Smooth muscle cell (in vitro differentiated cells): ENCODE measurements at regions not wholly inside any gene's neighbourhood (a gene's known extent, or its start where the extent isn't known, plus 50 kb on each side); places are given as distances from the start of the nearest gene placed in this dataset.
A peak's percentile ranks its signal among the peaks of the same experiment; 100 is the strongest.

Experiments
- DNase-seq: peaks from one replicate; lab custom pipeline; 2025; ENCODE audit not compliant: unreplicated experiment; lab: John Stamatoyannopoulos, UW
- H2AFZ ChIP-seq: fragments of 200-600 bp; sonication (generic); 2 replicates; pipeline ENCODE4 v1.6.0; 2016; ENCODE audit warnings: antibody characterized with exemption, low read depth, mild to moderate bottlenecking
- H3F3A ChIP-seq: fragments of 200-600 bp; sonication (generic); 2 replicates; pipeline ENCODE4 v1.6.0; 2017; ENCODE audit warnings: antibody characterized with exemption, low read depth
- H3K27ac ChIP-seq: fragments of 200-600 bp; sonication (generic); 2 replicates; pipeline ENCODE4 v1.5.1; 2016; ENCODE audit warnings: low read depth, mild to moderate bottlenecking
- H3K27me3 ChIP-seq: fragments of 200-600 bp; sonication (generic); 2 replicates; pipeline ENCODE4 v1.6.1; 2016; ENCODE audit warnings: low read depth, mild to moderate bottlenecking
- H3K36me3 ChIP-seq: fragments of 200-600 bp; sonication (generic); 2 replicates; pipeline ENCODE4 v1.5.1; 2016; ENCODE audit warnings: low read depth
- H3K4me1 ChIP-seq: fragments of 200-600 bp; sonication (generic); 2 replicates; pipeline ENCODE4 v1.5.1; 2016; ENCODE audit warnings: low read depth
- H3K4me2 ChIP-seq: fragments of 200-600 bp; sonication (generic); 2 replicates; pipeline ENCODE4 v1.6.0; 2016; ENCODE audit warnings: mild to moderate bottlenecking
- H3K4me3 ChIP-seq: fragments of 200-600 bp; sonication (generic); 2 replicates; pipeline ENCODE4 v1.5.1; 2016; ENCODE audit warnings: mild to moderate bottlenecking
- H3K79me2 ChIP-seq: fragments of 200-600 bp; sonication (generic); 2 replicates; pipeline ENCODE4 v1.6.0; 2016; ENCODE audit warnings: low read depth, mild to moderate bottlenecking
- H3K9ac ChIP-seq: fragments of 200-600 bp; sonication (generic); 2 replicates; pipeline ENCODE4 v1.6.0; 2016; ENCODE audit warnings: low read depth
- H3K9me3 ChIP-seq: fragments of 200-600 bp; sonication (generic); replicated peaks from 2 replicates; pipeline ENCODE4 v1.5.1; 2016; ENCODE audit warnings: low read depth
- H4K20me1 ChIP-seq: fragments of 200-600 bp; sonication (generic); 2 replicates; pipeline ENCODE4 v1.6.0; 2016; ENCODE audit warnings: low read depth
- WGBS: methylation state at CpG from one replicate; pipeline ENCODE4 v1.1.7; 2016; ENCODE audit warnings: low lambda C conversion rate; 5-methylcytosine and 5-hydroxymethylcytosine counted together
- TF ChIP-seq, protein P1 (sequence below): fragments of 200-600 bp; sonication (generic); IDR thresholded peaks from 2 replicates; pipeline ENCODE4 v1.5.1; 2017; ENCODE audit warnings: borderline replicate concordance, mild to moderate bottlenecking, antibody characterized with exemption; ENCODE audit not compliant: insufficient read depth, poor library complexity, severe bottlenecking

DNA sequence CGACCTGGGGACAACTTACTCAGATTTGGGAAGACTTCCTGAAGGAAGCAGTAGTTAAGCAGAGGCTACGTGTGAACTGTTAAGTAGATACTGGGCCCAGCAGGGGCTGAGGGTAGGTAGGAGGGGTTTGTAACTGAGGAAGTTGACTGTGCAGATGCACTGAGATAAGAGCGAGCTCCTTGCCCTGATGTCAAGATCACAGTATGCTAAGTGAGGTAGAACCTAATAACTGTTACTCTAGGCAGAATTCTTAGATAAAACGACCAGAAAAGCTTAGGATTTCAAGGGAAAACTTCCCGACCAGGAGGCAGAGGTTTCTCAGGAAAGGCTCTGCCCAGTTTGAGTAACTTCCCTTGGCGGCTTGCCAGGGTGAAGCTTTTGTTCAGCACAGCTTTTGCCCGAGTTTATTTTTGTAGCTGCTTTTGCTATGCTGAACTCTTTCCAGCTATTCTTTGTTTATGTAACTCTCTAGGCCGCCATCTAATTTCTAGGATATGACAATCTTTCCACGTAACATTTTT lies 632.1 kb downstream of the DIAPH3 start:
- Histone ChIP-seq H4K20me1 (no peaks in the 10 kb centered on the region), H3K4me1 (peaks cover 9% of the 10 kb centered on the region), H3K9ac (no peak overlapping the region), H3K9me3 (no peaks in the 10 kb centered on the region), H3K4me2 (peak overlapping the region; percentile 66), H3K36me3 (no peaks in the 10 kb centered on the region), H3K27me3 (no peaks in the 10 kb centered on the region), H3K27ac (peak overlapping the region; percentile 27), H2AFZ (peak overlapping the region; percentile 71), H3K79me2 (no peaks in the 10 kb centered on the region), H3F3A (no peaks in the 10 kb centered on the region), H3K4me3 (peak overlapping the region; percentile 21)
- WGBS, result 18% methylated on average over 9 of the region's 9 CpGs
- TF ChIP-seq, protein P1, sequence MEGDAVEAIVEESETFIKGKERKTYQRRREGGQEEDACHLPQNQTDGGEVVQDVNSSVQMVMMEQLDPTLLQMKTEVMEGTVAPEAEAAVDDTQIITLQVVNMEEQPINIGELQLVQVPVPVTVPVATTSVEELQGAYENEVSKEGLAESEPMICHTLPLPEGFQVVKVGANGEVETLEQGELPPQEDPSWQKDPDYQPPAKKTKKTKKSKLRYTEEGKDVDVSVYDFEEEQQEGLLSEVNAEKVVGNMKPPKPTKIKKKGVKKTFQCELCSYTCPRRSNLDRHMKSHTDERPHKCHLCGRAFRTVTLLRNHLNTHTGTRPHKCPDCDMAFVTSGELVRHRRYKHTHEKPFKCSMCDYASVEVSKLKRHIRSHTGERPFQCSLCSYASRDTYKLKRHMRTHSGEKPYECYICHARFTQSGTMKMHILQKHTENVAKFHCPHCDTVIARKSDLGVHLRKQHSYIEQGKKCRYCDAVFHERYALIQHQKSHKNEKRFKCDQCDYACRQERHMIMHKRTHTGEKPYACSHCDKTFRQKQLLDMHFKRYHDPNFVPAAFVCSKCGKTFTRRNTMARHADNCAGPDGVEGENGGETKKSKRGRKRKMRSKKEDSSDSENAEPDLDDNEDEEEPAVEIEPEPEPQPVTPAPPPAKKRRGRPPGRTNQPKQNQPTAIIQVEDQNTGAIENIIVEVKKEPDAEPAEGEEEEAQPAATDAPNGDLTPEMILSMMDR, result no peak
- DNase-seq, result peak; percentile 4

DNA sequence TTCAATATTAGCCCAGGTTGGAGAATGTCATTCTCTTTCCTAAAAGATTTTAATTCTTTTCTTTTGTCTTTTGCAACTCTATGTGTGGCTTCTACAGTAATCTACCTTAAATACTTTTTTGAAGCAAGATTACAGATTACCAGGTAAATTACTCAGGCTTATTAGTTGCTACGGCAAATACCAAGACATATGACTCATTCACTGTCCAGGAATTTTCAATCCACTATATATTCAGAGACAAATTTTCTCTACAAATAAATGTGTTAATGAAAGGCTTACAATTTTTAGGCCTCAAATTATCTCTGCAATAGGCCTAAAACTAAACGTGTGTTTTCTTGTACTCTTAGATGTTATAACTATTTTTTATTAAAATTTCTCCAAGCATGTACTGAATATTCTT lies 631.3 kb downstream of the DIAPH3 start:
- H3K9ac ChIP-seq, result no peak overlapping the region
- no peaks in the 10 kb centered on the region for H3K9me3 ChIP-seq
- H3K4me1 ChIP-seq, result peaks cover 9% of the 10 kb centered on the region
- no peaks in the 10 kb centered on the region for H3F3A ChIP-seq
- H2AFZ ChIP-seq, result no peak overlapping the region
- H3K4me3 ChIP-seq, result no peak overlapping the region
- H3K79me2 ChIP-seq, result no peaks in the 10 kb centered on the region
- no peaks in the 10 kb centered on the region for H4K20me1 ChIP-seq
- no peaks in the 10 kb centered on the region for H3K36me3 ChIP-seq
- DNase-seq, result no peak
- WGBS, result 59% methylated on average over 2 of the region's 2 CpGs
- H3K27me3 ChIP-seq, result no peaks in the 10 kb centered on the region
- peak overlapping the region; percentile 27 for H3K27ac ChIP-seq
- H3K4me2 ChIP-seq, result no peak overlapping the region
- TF ChIP-seq, protein P1, result no peak

- TF ChIP-seq, protein P1, result no peak
- whole genome bisulfite sequencing, result 77% methylated on average over 3 of the region's 3 CpGs
- no peak overlapping the region for H2AFZ ChIP-seq
- no peak overlapping the region for H3K9ac ChIP-seq
- H4K20me1 ChIP-seq, result no peaks in the 10 kb centered on the region
- H3K36me3 ChIP-seq, result no peaks in the 10 kb centered on the region
- no peak overlapping the region for H3K4me2 ChIP-seq
- H3F3A ChIP-seq, result no peaks in the 10 kb centered on the region
- H3K79me2 ChIP-seq, result no peaks in the 10 kb centered on the region
- no peak for DNase-seq
- H3K9me3 ChIP-seq, result no peaks in the 10 kb centered on the region
- H3K4me1 ChIP-seq, result peaks cover 9% of the 10 kb centered on the region
- H3K4me3 ChIP-seq, result no peak overlapping the region
- no peaks in the 10 kb centered on the region for H3K27me3 ChIP-seq
- no peak overlapping the region for H3K27ac ChIP-seq
Measured at GRCh38 chr13:59533561-59534555, 629.9 kb downstream of the DIAPH3 start.

- Histone ChIP-seq H3F3A (no peaks in the 10 kb centered on the region), H3K9me3 (no peaks in the 10 kb centered on the region), H3K27me3 (no peaks in the 10 kb centered on the region), H2AFZ (no peak overlapping the region), H3K79me2 (no peaks in the 10 kb centered on the region), H4K20me1 (no peaks in the 10 kb centered on the region), H3K4me3 (no peak overlapping the region), H3K4me2 (no peak overlapping the region), H3K36me3 (no peaks in the 10 kb centered on the region), H3K4me1 (peaks cover 9% of the 10 kb centered on the region), H3K27ac (no peak overlapping the region), H3K9ac (no peak overlapping the region)
- 88% methylated on average over 5 of the region's 5 CpGs for WGBS
- TF ChIP-seq, protein P1, result no peak
- no peak for DNase-seq
Measured at GRCh38 chr13:59534806-59535205, 628.9 kb downstream of the DIAPH3 start.
